ENCODE measurements at regions not wholly inside any gene's neighbourhood (a gene's known extent, or its start where the extent isn't known, plus 50 kb on each side); places are given as distances from the start of the nearest gene placed in this dataset.
"Not testable (repeated sequence)": the region's sequence is repeated elsewhere in the genome, so short reads cannot be mapped to it uniquely, and the experiment has no call there.

- Histone ChIP-seq H3K36me3 (no peaks in the 10 kb centered on the region), H3K27ac (no peak overlapping the region), H3K9me3 (no peaks in the 10 kb centered on the region), H3K27me3 (replicated peaks; ENCODE audit: insufficient read depth) (no peaks in the 10 kb centered on the region), H3K4me3 (no peak overlapping the region), H3K4me1 (ENCODE audit: control insufficient read depth in 1 of 2, low read depth in 2 of 2) (no peaks in the 10 kb centered on the region)
- no peak for DNase-seq (ENCODE audit: low spot score)
- no peak for TF ChIP-seq CTCF (IDR thresholded peaks at IDR 0.05)
- no peak for ATAC-seq (ENCODE audit: insufficient number of reproducible peaks, low FRiP score, low read depth)
These were observed 60.3 kb upstream of the LYZL1 start for GRCh38 chr10:29228562-29228961.

- no peak overlapping the region for H3K27ac ChIP-seq
- H3K4me3 ChIP-seq = no peak overlapping the region
- ATAC-seq (ENCODE audit: insufficient number of reproducible peaks, low FRiP score, low read depth) (no peak), DNase-seq (ENCODE audit: low spot score) (no peak)
- no peaks in the 10 kb centered on the region for H3K27me3 ChIP-seq (replicated peaks; ENCODE audit: insufficient read depth)
- H3K9me3 ChIP-seq = no peaks in the 10 kb centered on the region
- no peaks in the 10 kb centered on the region for H3K36me3 ChIP-seq
- no peak for TF ChIP-seq CTCF (IDR thresholded peaks at IDR 0.05)
- no peaks in the 10 kb centered on the region for H3K4me1 ChIP-seq (ENCODE audit: control insufficient read depth in 1 of 2, low read depth in 2 of 2)
These were observed 59.6 kb upstream of the LYZL1 start for GRCh38 chr10:29229258-29229705.

GRCh38 chr10:29236910-29237309, 52.0 kb upstream of the LYZL1 start:
- DNase-seq (ENCODE audit: low spot score); ATAC-seq (ENCODE audit: insufficient number of reproducible peaks, low FRiP score, low read depth): not testable (repeated sequence)

GRCh38 chr10:29237786-29238185, 51.1 kb upstream of the LYZL1 start:
- H3K4me1 ChIP-seq (ENCODE audit: control insufficient read depth in 1 of 2, low read depth in 2 of 2) = no peaks in the 10 kb centered on the region
- no peak for TF ChIP-seq CTCF (IDR thresholded peaks at IDR 0.05)
- H3K27ac ChIP-seq = no peak overlapping the region
- no peaks in the 10 kb centered on the region for H3K9me3 ChIP-seq
- DNase-seq (ENCODE audit: low spot score) (no peak), ATAC-seq (ENCODE audit: insufficient number of reproducible peaks, low FRiP score, low read depth) (no peak)
- H3K36me3 ChIP-seq = no peaks in the 10 kb centered on the region
- H3K4me3 ChIP-seq = no peak overlapping the region
- H3K27me3 ChIP-seq (replicated peaks; ENCODE audit: insufficient read depth) = no peaks in the 10 kb centered on the region

More at GRCh38 chr10:29236910-29237309, 52.0 kb upstream of the LYZL1 start:
- not testable (repeated sequence) for H3K27ac ChIP-seq; H3K4me3 ChIP-seq; H3K4me1 ChIP-seq (ENCODE audit: control insufficient read depth in 1 of 2, low read depth in 2 of 2); H3K27me3 ChIP-seq (replicated peaks; ENCODE audit: insufficient read depth); H3K36me3 ChIP-seq; H3K9me3 ChIP-seq

- DNase-seq (ENCODE audit: low spot score) (no peak), ATAC-seq (ENCODE audit: insufficient number of reproducible peaks, low FRiP score, low read depth) (no peak)
- Histone ChIP-seq H3K9me3 (no peaks in the 10 kb centered on the region), H3K27ac (no peak overlapping the region), H3K4me1 (ENCODE audit: control insufficient read depth in 1 of 2, low read depth in 2 of 2) (no peaks in the 10 kb centered on the region), H3K4me3 (no peak overlapping the region), H3K27me3 (replicated peaks; ENCODE audit: insufficient read depth) (no peaks in the 10 kb centered on the region), H3K36me3 (no peaks in the 10 kb centered on the region)
- TF ChIP-seq CTCF (IDR thresholded peaks at IDR 0.05) = no peak
These were observed 50.2 kb upstream of the LYZL1 start for GRCh38 chr10:29238523-29239135.

All from thoracic aorta (tissue), 2 donors.